Caco-2 (cell line): ENCODE measurements at regions not wholly inside any gene's neighbourhood (a gene's known extent, or its start where the extent isn't known, plus 50 kb on each side); places are given as distances from the start of the nearest gene placed in this dataset.

Source experiments
- BruUV-seq: library from RNA; stranded (reverse); fragments of 400-500 nt; replicated peaks from 2 replicates; lab custom pipeline; 2021; lab: Mats Ljungman, UMichigan
- CTCF ChIA-PET: fragments of 300-600 bp; sonication (Branson Sonifier 250); formaldehyde crosslinking; loops from one replicate; lab custom pipeline; 2022; ENCODE audit warnings: antibody characterized with exemption; lab: Charles Lee
- POLR2A ChIA-PET: fragments of 300-600 bp; sonication (Branson Sonifier 250); formaldehyde crosslinking; loops from one replicate; lab custom pipeline; 2022; ENCODE audit warnings: antibody characterized with exemption; lab: Charles Lee
- DNase-seq, 2 experiments: peaks; one replicate each; pipeline versions ENCODE4 v3.0.0 to v3.0.0-alpha.2; 2020 to 2022
- H3K27me3 ChIP-seq: replicated peaks from 2 replicates; pipeline ENCODE4 v1.6.0; 2011; ENCODE audit warnings: low read length; ENCODE audit not compliant: control insufficient read depth, insufficient read depth
- H3K36me3 ChIP-seq: 2 replicates; pipeline ENCODE4 v1.5.1; 2011; ENCODE audit warnings: low read length; ENCODE audit not compliant: control insufficient read depth, insufficient read depth
- H3K4me1 ChIP-seq: fragments of 250-450 bp; sonication (Bioruptor Pico); 2 replicates; pipeline ENCODE4 v1.5.1; 2020; ENCODE audit warnings: mild to moderate bottlenecking
- H3K4me3 ChIP-seq: 2 replicates; pipeline ENCODE4 v1.5.1; 2011; ENCODE audit warnings: low read depth, mild to moderate bottlenecking, control low read depth, low read length
- H3K9me3 ChIP-seq: fragments of 250-450 bp; sonication (Bioruptor Pico); 2 replicates; pipeline ENCODE4 v1.5.1; 2020; ENCODE audit warnings: mild to moderate bottlenecking, moderate library complexity
- H3K27ac Mint-ChIP-seq: one replicate; pipeline ENCODE4 v1.8.0; 2022; ENCODE audit warnings: mixed read lengths; ENCODE audit not compliant: unreplicated experiment
- H3K27me3 Mint-ChIP-seq: one replicate; pipeline ENCODE4 v1.8.0; 2022; ENCODE audit warnings: mixed read lengths; ENCODE audit not compliant: insufficient read depth, unreplicated experiment
- H3K36me3 Mint-ChIP-seq: one replicate; pipeline ENCODE4 v1.8.0; 2022; ENCODE audit warnings: mild to moderate bottlenecking, mixed read lengths; ENCODE audit not compliant: insufficient read depth, unreplicated experiment
- H3K4me1 Mint-ChIP-seq: one replicate; pipeline ENCODE4 v1.8.0; 2022; ENCODE audit warnings: low read depth, mixed read lengths; ENCODE audit not compliant: unreplicated experiment
- H3K4me3 Mint-ChIP-seq: one replicate; pipeline ENCODE4 v1.8.0; 2022; ENCODE audit warnings: mild to moderate bottlenecking, moderate library complexity, mixed read lengths; ENCODE audit not compliant: unreplicated experiment
- H3K9me3 Mint-ChIP-seq: one replicate; pipeline ENCODE4 v1.8.0; 2022; ENCODE audit warnings: mixed read lengths; ENCODE audit not compliant: unreplicated experiment
- intact Hi-C: fragments of 100-400 bp; cut with micrococcal nuclease; formaldehyde crosslinking; loops from one replicate; pipeline ENCODE4 v1.10.0; 2022; ENCODE audit not compliant: unreplicated experiment
- TF ChIP-seq, protein P1 (sequence below), 2 experiments: fragments of 200-600 bp in 1 of 2; IDR thresholded peaks; 1 replicate in 1 of 2; 2 replicates in 1 of 2; pipeline versions ENCODE4 v1.5.1 to v1.8.0; 2011 to 2022; ENCODE audit warnings: antibody characterized with exemption in 1 of 2, control low read depth in 1 of 2, inconsistent platforms in 1 of 2, low read depth in 1 of 2, low read length in 1 of 2, mild to moderate bottlenecking in 1 of 2, moderate library complexity in 1 of 2; ENCODE audit not compliant: insufficient read depth in 1 of 2, severe bottlenecking in 1 of 2, unreplicated experiment in 1 of 2

DNA sequence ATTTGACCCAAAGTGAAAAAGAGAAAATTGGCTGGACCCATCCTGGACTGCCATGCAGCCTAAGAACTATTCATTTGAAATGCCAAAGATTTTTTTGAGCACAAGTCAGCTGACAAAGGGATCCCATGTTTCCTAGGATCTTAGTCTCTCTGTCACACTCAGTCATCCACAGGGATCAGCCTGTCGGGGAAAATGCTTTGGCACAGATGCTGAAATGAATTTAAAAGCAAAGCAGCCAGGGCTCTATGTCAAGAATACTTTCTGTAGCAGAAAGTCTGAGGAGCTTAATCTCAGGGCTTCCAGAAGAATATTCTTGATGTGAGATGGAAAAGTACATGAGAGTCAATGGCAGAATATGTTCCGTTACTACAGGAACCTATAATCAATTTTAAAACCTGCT, 1900.8 kb downstream of the MRPL39 start:
- POLR2A ChIA-PET, result no interaction called here
- Mint-ChIP-seq H3K4me1 (no peaks in the 10 kb centered on the region), H3K4me3 (no peak overlapping the region), H3K27me3 (peaks cover 5% of the 10 kb centered on the region), H3K27ac (no peak overlapping the region), H3K9me3 (no peaks in the 10 kb centered on the region), H3K36me3 (no peaks in the 10 kb centered on the region)
- Histone ChIP-seq H3K27me3 (no peaks in the 10 kb centered on the region), H3K4me1 (no peaks in the 10 kb centered on the region), H3K9me3 (no peaks in the 10 kb centered on the region), H3K4me3 (no peak overlapping the region), H3K36me3 (no peaks in the 10 kb centered on the region)
- intact Hi-C loops, result no loop called here
- CTCF ChIA-PET, result no interaction called here
- BruUV-seq, result no TSS peak
- no peak for DNase-seq
- TF ChIP-seq, protein P1, sequence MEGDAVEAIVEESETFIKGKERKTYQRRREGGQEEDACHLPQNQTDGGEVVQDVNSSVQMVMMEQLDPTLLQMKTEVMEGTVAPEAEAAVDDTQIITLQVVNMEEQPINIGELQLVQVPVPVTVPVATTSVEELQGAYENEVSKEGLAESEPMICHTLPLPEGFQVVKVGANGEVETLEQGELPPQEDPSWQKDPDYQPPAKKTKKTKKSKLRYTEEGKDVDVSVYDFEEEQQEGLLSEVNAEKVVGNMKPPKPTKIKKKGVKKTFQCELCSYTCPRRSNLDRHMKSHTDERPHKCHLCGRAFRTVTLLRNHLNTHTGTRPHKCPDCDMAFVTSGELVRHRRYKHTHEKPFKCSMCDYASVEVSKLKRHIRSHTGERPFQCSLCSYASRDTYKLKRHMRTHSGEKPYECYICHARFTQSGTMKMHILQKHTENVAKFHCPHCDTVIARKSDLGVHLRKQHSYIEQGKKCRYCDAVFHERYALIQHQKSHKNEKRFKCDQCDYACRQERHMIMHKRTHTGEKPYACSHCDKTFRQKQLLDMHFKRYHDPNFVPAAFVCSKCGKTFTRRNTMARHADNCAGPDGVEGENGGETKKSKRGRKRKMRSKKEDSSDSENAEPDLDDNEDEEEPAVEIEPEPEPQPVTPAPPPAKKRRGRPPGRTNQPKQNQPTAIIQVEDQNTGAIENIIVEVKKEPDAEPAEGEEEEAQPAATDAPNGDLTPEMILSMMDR (IDR thresholded peaks at IDR 0.05; ENCODE audit: insufficient read depth in 1 of 2, low read depth in 1 of 2, low read length in 1 of 2, severe bottlenecking in 1 of 2, unreplicated experiment in 1 of 2), result no peak

- CTCF ChIA-PET, result no interaction called here
- POLR2A ChIA-PET, result no interaction called here
- no peak for DNase-seq
- TF ChIP-seq, protein P1 (IDR thresholded peaks at IDR 0.05; ENCODE audit: insufficient read depth in 1 of 2, low read depth in 1 of 2, low read length in 1 of 2, severe bottlenecking in 1 of 2, unreplicated experiment in 1 of 2), result no peak
- peaks cover 5% of the 10 kb centered on the region for H3K27me3 Mint-ChIP-seq
- H3K9me3 ChIP-seq, result peaks cover 6% of the 10 kb centered on the region; the same call in 1 of the 2 replicates
- peaks cover 11% of the 10 kb centered on the region for H3K9me3 Mint-ChIP-seq
- no peak overlapping the region for H3K4me3 ChIP-seq
- no peaks in the 10 kb centered on the region for H3K36me3 ChIP-seq
- BruUV-seq, result no TSS peak
- H3K36me3 Mint-ChIP-seq, result no peaks in the 10 kb centered on the region
- H3K27ac Mint-ChIP-seq, result no peak overlapping the region
- intact Hi-C loops, result no loop called here
- H3K4me1 Mint-ChIP-seq, result no peaks in the 10 kb centered on the region
- no peak overlapping the region for H3K4me3 Mint-ChIP-seq
- no peaks in the 10 kb centered on the region for H3K27me3 ChIP-seq
- no peaks in the 10 kb centered on the region for H3K4me1 ChIP-seq
Observed at GRCh38 chr21:23699402-23699801, 1907.9 kb downstream of the MRPL39 start.

DNA sequence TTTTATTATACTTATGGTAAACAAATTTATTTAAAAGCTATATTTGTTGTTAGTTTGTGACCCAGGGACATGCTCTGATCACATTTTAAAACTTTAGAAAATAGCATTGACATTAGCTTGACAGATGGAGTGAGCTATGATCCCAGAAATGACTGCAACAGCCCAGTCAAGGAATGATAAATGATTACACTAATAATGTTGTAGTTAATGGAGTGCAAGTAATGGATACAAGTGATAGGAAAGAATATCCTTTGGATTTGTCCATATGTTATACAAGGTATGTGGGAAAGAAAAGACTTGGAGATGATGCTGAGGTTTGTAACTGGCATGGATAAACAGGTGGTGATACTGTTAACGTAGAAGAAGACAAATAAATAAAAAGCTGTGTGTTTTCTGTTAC, 1908.7 kb downstream of the MRPL39 start:
- H3K36me3 Mint-ChIP-seq, result no peaks in the 10 kb centered on the region
- no TSS peak for BruUV-seq
- no peak overlapping the region for H3K4me3 ChIP-seq
- H3K27me3 Mint-ChIP-seq, result peaks cover 5% of the 10 kb centered on the region
- intact Hi-C loops, result no loop called here
- no peaks in the 10 kb centered on the region for H3K36me3 ChIP-seq
- H3K27ac Mint-ChIP-seq, result no peak overlapping the region
- TF ChIP-seq, protein P1 (IDR thresholded peaks at IDR 0.05; ENCODE audit: insufficient read depth in 1 of 2, low read depth in 1 of 2, low read length in 1 of 2, severe bottlenecking in 1 of 2, unreplicated experiment in 1 of 2), result no peak
- peaks cover 11% of the 10 kb centered on the region for H3K9me3 Mint-ChIP-seq
- H3K9me3 ChIP-seq, result peaks cover 6% of the 10 kb centered on the region; the same call in 1 of the 2 replicates
- H3K4me1 Mint-ChIP-seq, result no peaks in the 10 kb centered on the region
- no peaks in the 10 kb centered on the region for H3K4me1 ChIP-seq
- ChIA-PET CTCF (no interaction called here), POLR2A (no interaction called here)
- no peaks in the 10 kb centered on the region for H3K27me3 ChIP-seq
- H3K4me3 Mint-ChIP-seq, result no peak overlapping the region
- DNase-seq, result no peak
